IPS-20b (cell line): ENCODE measurements at regions not wholly inside any gene's neighbourhood (a gene's known extent, or its start where the extent isn't known, plus 50 kb on each side); places are given as distances from the start of the nearest gene placed in this dataset.

Experiments
- H3K27ac ChIP-seq: one replicate; pipeline ENCODE4 v1.5.1; 2013; ENCODE audit warnings: low read length
- H3K27me3 ChIP-seq: 2 replicates; pipeline ENCODE4 v1.6.1; 2013; ENCODE audit warnings: mild to moderate bottlenecking, low read length, inconsistent platforms; ENCODE audit not compliant: insufficient read depth
- H3K36me3 ChIP-seq: 2 replicates; pipeline ENCODE4 v1.6.1; 2013; ENCODE audit warnings: low read depth, mild to moderate bottlenecking, inconsistent platforms, low read length, moderate library complexity; ENCODE audit not compliant: insufficient read depth
- H3K4me1 ChIP-seq: 2 replicates; pipeline ENCODE4 v1.6.1; 2013; ENCODE audit warnings: mild to moderate bottlenecking, control low read depth, inconsistent platforms, low read length, moderate library complexity; ENCODE audit not compliant: insufficient read depth
- H3K4me3 ChIP-seq: 2 replicates; pipeline ENCODE4 v1.5.1; 2013; ENCODE audit warnings: mild to moderate bottlenecking, low read length, inconsistent platforms
- H3K9ac ChIP-seq: 2 replicates; pipeline ENCODE4 v1.6.1; 2013; ENCODE audit warnings: low read depth, mild to moderate bottlenecking, inconsistent platforms, low read length, moderate library complexity
- H3K9me3 ChIP-seq: 2 replicates; pipeline ENCODE4 v1.6.1; 2013; ENCODE audit warnings: mild to moderate bottlenecking, low read depth, low read length, inconsistent platforms; ENCODE audit not compliant: insufficient read depth

- H3K9ac ChIP-seq, result no peak overlapping the region
- H3K9me3 ChIP-seq, result peaks cover 100% of the 10 kb centered on the region
- H3K27me3 ChIP-seq, result no peaks in the 10 kb centered on the region
- H3K4me3 ChIP-seq, result no peak overlapping the region; the same call in 1 of the 2 replicates
- H3K36me3 ChIP-seq, result no peaks in the 10 kb centered on the region
- no peak overlapping the region for H3K27ac ChIP-seq
- H3K4me1 ChIP-seq, result no peaks in the 10 kb centered on the region
Measured at GRCh38 chr12:34399631-34400410, 377.5 kb downstream of the ALG10 start.

DNA sequence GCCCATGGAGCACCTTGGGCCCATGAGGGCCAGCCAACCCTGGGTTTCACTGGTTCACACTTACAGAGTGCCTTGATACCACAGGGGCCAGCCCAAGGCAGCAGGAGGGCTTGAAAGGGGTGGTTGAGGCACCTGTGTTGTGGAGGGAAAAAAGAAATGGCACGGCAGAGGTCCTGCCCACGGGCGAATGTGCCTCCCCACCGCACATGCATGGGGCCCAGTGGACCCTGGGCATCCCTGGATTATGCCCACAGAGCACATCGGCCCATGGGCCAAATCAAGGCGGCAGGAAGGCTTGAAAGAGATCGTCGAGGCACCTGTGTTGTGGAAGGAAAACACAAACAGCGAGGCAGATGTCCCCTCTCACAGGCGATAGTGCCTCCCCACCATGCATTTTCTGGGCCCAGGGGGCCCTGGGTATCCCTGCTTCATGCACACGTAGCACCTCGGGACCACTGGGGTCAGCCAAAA lies 378.1 kb downstream of the ALG10 start:
- Histone ChIP-seq H3K9me3 (peaks cover 100% of the 10 kb centered on the region), H3K4me1 (no peaks in the 10 kb centered on the region), H3K27me3 (no peaks in the 10 kb centered on the region), H3K4me3 (no peak overlapping the region; the same call in 1 of the 2 replicates), H3K9ac (no peak overlapping the region), H3K36me3 (no peaks in the 10 kb centered on the region), H3K27ac (no peak overlapping the region)

GRCh38 chr12:34400986-34401658 lies 378.8 kb downstream of the ALG10 start:
- Histone ChIP-seq H3K4me3 (no peak overlapping the region), H3K27ac (no peak overlapping the region), H3K9ac (no peak overlapping the region), H3K36me3 (no peaks in the 10 kb centered on the region), H3K27me3 (no peaks in the 10 kb centered on the region), H3K4me1 (no peaks in the 10 kb centered on the region), H3K9me3 (peaks cover 100% of the 10 kb centered on the region)

- H3K4me1 ChIP-seq, result no peaks in the 10 kb centered on the region
- H3K4me3 ChIP-seq, result no peak overlapping the region
- no peak overlapping the region for H3K9ac ChIP-seq
- no peaks in the 10 kb centered on the region for H3K27me3 ChIP-seq
- H3K9me3 ChIP-seq, result peaks cover 100% of the 10 kb centered on the region
- no peak overlapping the region for H3K27ac ChIP-seq
- no peaks in the 10 kb centered on the region for H3K36me3 ChIP-seq
Measured at GRCh38 chr12:34401659-34402227, 379.4 kb downstream of the ALG10 start.

DNA sequence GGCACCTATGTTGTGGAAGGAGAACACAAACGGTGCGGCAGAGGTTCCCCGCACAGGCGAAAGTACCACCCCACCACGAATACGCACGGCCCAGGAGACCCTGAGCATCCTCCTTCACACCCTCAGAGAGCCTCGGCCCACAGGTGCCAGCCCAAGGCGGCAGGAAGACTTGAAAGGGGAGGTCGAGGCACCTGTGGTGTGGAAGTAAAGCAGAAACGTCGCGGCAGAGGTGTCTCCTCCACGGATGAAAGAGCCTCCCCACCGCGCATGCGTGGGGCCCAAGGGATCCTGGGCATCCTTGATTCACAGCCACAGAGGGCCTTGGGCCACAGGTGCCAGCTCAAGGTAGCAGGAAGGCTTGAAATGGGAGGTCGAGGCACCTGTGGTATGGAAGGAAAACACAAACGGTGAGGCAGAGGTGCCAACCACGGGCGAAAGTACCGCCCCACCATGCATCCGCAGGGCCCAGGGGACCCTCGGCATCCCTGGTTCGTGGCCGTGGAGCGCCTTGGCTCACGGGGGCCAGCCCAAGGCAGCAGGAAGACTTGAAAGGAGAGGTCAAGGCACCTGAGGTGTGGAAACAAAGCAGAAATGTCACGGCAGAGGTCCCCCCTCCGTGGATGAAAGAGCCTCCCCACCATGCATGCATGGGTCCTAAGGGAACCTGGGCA lies 380.1 kb downstream of the ALG10 start:
- Histone ChIP-seq H3K36me3 (no peaks in the 10 kb centered on the region), H3K27me3 (no peaks in the 10 kb centered on the region), H3K4me1 (no peaks in the 10 kb centered on the region), H3K9ac (no peak overlapping the region), H3K9me3 (peaks cover 100% of the 10 kb centered on the region), H3K4me3 (no peak overlapping the region), H3K27ac (no peak overlapping the region)

GRCh38 chr12:34402899-34403705 lies 380.8 kb downstream of the ALG10 start:
- no peak overlapping the region for H3K4me3 ChIP-seq
- peaks cover 100% of the 10 kb centered on the region for H3K9me3 ChIP-seq
- no peak overlapping the region for H3K9ac ChIP-seq
- H3K36me3 ChIP-seq, result no peaks in the 10 kb centered on the region
- no peaks in the 10 kb centered on the region for H3K27me3 ChIP-seq
- H3K27ac ChIP-seq, result no peak overlapping the region
- H3K4me1 ChIP-seq, result no peaks in the 10 kb centered on the region

GRCh38 chr12:34403706-34404376 lies 381.5 kb downstream of the ALG10 start:
- Histone ChIP-seq H3K27me3 (no peaks in the 10 kb centered on the region), H3K27ac (no peak overlapping the region), H3K4me3 (no peak overlapping the region), H3K9me3 (peaks cover 100% of the 10 kb centered on the region), H3K4me1 (no peaks in the 10 kb centered on the region), H3K9ac (no peak overlapping the region), H3K36me3 (no peaks in the 10 kb centered on the region)

DNA sequence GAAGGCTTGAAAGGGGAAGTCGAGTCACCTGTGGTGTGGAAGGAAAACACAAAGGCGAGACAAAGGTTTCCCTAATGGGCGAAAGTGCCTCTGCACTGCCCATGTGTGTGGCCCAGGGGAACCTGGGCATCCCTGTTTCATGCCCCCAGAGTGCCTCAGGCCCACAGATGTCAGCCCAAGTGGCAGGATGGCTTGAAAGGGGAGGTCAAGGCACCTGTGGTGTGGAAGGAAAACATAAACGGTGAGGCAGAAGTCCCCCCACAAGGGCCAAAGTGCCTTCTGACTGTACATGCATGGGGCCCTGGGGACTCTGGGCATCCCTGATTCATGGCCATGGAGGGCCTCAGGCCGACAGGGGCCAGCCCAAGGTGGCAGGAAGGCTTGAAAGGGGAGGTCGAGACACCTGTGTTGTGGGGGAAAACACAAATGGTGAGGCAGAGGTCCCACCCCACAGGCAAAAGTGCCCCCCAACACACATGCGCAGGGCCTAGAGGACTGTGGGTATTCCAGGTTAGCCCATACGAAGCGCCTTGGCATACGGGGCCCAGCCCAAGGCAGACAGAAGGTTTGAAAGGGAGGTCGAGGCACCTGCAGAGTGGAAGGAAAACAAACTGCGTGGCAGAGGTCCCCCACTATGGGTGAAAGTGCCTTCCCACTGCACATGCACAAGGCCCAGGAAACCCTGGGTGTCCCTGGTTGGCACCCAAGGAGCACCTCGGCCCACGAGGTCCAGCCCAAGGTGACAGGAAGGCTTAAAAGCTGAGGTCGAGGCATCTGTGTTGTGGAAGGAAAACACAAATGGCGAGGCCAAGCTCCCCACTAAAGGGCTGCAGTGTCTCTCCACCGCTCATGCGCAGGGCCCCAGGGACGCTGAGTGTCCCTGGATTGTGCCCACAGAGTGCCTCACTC lies 382.3 kb downstream of the ALG10 start:
- Histone ChIP-seq H3K4me3 (no peak overlapping the region), H3K27me3 (no peaks in the 10 kb centered on the region), H3K36me3 (no peaks in the 10 kb centered on the region), H3K9me3 (peaks cover 100% of the 10 kb centered on the region), H3K27ac (no peak overlapping the region), H3K4me1 (no peaks in the 10 kb centered on the region), H3K9ac (no peak overlapping the region)

DNA sequence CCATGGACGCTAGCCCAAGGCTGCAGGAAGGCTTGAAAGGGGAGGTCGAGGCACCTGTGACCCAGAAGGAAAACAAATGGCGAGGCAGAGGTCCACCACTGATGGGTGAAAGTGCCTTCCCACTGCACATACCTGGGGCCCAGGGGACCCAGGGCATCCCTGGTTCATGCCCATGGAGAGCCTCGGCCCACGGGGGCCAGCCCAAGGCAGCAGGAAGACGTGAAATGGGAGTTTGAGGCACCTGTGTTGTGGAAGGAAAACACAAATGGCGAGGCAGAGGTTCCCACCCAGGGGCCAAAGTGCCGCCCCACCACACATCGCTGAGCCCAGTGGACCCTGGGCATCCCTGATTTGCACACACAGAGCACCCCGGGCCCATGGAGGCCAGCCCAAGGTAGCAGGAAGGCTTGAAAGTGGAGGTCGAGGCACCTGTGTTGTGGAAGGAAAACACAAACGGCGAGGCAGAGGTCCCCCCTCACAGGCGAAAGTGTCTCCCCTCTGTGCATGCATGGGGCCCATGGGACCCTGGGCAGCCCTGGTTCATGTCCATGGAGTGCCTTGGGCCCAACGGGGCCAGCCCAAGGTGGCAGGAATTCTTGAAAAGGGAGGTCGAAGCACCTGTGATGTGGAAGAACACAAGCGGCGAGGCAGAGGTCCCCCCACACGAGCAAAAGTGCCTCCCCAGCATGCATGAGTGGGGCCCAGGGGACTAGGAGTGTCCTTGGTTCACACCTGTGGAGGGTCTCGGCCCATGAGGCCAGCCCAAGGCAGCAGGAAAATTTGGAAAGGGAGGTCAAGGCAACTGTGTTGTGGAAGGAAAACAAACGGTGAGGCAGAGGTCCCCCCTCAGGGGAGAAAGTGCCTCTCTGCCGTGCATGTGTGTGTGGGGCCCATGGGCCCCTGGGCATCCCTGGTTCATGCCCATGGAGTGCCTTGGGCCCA lies 383.3 kb downstream of the ALG10 start:
- Histone ChIP-seq H3K27ac (no peak overlapping the region), H3K27me3 (no peaks in the 10 kb centered on the region), H3K36me3 (no peaks in the 10 kb centered on the region), H3K9ac (no peak overlapping the region), H3K9me3 (peaks cover 100% of the 10 kb centered on the region), H3K4me3 (no peak overlapping the region), H3K4me1 (no peaks in the 10 kb centered on the region)
